ENCODE measurements at regions not wholly inside any gene's neighbourhood (a gene's known extent, or its start where the extent isn't known, plus 50 kb on each side); places are given as distances from the start of the nearest gene placed in this dataset.
"Not testable (repeated sequence)": the region's sequence is repeated elsewhere in the genome, so short reads cannot be mapped to it uniquely, and the experiment has no call there.

GRCh38 chr21:10381687-10382060 is 139.7 kb upstream of the TPTE start:
- H3K27ac ChIP-seq; H3K36me3 ChIP-seq; H3K4me1 ChIP-seq; intact Hi-C loops (cut with DNase I; ENCODE audit: low total_unique reads); H3K4me3 ChIP-seq; H3K27me3 ChIP-seq; DNase-seq (ENCODE audit: low spot score in 2 of 2): not testable (repeated sequence)
- H3K9me3 ChIP-seq, result peaks cover 64 to 65% of the 10 kb centered on the region in 2 donors

GRCh38 chr21:10382135-10382534 is 139.2 kb upstream of the TPTE start:
- H3K27me3 ChIP-seq; H3K27ac ChIP-seq; DNase-seq (ENCODE audit: low spot score in 2 of 2); H3K4me1 ChIP-seq; H3K36me3 ChIP-seq; H3K4me3 ChIP-seq; intact Hi-C loops (cut with DNase I; ENCODE audit: low total_unique reads): not testable (repeated sequence)
- H3K9me3 ChIP-seq, result peaks cover 67 to 68% of the 10 kb centered on the region in 2 donors

- intact Hi-C loops (cut with DNase I; ENCODE audit: low total_unique reads); H3K27ac ChIP-seq; DNase-seq (ENCODE audit: low spot score in 2 of 2); H3K4me3 ChIP-seq; H3K4me1 ChIP-seq; H3K27me3 ChIP-seq; H3K36me3 ChIP-seq: not testable (repeated sequence)
- H3K9me3 ChIP-seq, result peaks cover 68 to 71% of the 10 kb centered on the region in 2 donors
Measured at GRCh38 chr21:10382580-10382979, 138.8 kb upstream of the TPTE start.

DNA sequence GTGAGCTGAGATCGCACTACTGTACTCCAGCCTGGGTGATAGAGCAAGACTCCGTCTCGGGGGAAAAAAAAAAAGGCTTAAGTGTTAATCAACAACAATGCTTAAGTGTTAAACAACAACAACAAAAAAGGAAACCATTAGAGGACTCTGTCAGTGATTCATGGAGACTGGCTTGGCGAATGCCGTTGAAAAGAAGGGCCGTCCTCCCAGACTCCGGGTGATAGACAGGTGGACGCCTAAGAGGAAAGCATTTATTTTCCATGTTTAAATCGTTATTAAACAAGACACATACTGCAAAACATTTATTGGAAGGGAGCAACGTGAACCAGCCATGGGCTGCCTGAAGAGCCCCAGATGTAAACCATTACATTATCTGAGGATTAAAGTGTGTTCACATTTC is 137.8 kb upstream of the TPTE start:
- DNase-seq (ENCODE audit: low spot score in 2 of 2); intact Hi-C loops (cut with DNase I; ENCODE audit: low total_unique reads); H3K27ac ChIP-seq; H3K27me3 ChIP-seq; H3K4me3 ChIP-seq; H3K36me3 ChIP-seq; H3K4me1 ChIP-seq: not testable (repeated sequence)
- peaks cover 72 to 74% of the 10 kb centered on the region in 2 donors for H3K9me3 ChIP-seq

- not testable (repeated sequence) for DNase-seq (ENCODE audit: low spot score in 2 of 2)
Measured at GRCh38 chr21:10384304-10384861, 137.0 kb upstream of the TPTE start.

GRCh38 chr21:10385202-10385601 is 136.2 kb upstream of the TPTE start:
- DNase-seq (ENCODE audit: low spot score in 2 of 2); H3K27me3 ChIP-seq; H3K4me3 ChIP-seq; H3K36me3 ChIP-seq; intact Hi-C loops (cut with DNase I; ENCODE audit: low total_unique reads); H3K4me1 ChIP-seq; H3K27ac ChIP-seq: not testable (repeated sequence)
- H3K9me3 ChIP-seq, result peaks cover 62 to 74% of the 10 kb centered on the region in 2 donors

More at GRCh38 chr21:10384304-10384861, 137.0 kb upstream of the TPTE start:
- H3K36me3 ChIP-seq; H3K4me1 ChIP-seq; H3K4me3 ChIP-seq; intact Hi-C loops (cut with DNase I; ENCODE audit: low total_unique reads); H3K27me3 ChIP-seq; H3K27ac ChIP-seq: not testable (repeated sequence)
- peaks cover 66 to 75% of the 10 kb centered on the region in 2 donors for H3K9me3 ChIP-seq

- H3K4me1 ChIP-seq; H3K27ac ChIP-seq; H3K36me3 ChIP-seq; intact Hi-C loops (cut with DNase I; ENCODE audit: low total_unique reads); H3K4me3 ChIP-seq; H3K27me3 ChIP-seq; DNase-seq (ENCODE audit: low spot score in 2 of 2): not testable (repeated sequence)
- H3K9me3 ChIP-seq, result peaks cover 58 to 70% of the 10 kb centered on the region in 2 donors
Measured at GRCh38 chr21:10385898-10386527, 135.4 kb upstream of the TPTE start.

DNA sequence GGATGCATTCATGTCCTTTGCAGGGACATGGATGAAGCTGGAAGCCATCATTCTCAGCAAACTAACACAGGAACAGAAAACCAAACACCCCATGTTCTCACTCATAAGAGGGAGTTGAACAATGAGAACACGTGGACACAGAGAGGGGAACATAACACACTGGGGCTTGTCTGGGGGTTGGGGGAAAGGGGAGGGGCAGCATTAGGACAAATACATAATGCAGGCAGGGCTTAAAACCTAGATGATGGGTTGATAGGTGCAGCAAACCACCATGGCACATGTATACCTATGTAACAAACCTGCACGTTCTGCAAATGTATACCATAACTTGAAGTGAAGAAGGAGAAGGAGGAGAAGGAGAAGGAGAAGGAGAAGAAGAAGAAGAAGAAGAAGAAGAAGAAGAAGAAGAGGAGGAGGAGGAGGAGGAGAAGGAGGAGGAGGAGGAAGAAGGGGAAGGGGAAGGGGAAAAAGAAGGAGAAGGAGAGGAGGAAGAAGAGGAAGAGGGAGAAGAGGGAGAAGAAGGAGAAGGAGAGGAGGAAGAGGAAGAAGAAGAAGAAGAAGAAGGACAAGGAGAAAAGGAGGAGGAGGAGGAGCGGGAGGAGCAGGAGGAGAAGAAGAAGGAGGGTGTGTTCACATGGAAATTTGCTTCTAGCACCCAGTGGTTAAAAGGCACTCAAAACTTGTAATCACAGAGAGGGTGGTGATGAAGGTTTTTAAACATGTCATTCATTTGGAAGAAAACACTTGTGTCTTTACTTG is 133.5 kb upstream of the TPTE start:
- H3K27ac ChIP-seq; DNase-seq (ENCODE audit: low spot score in 2 of 2); H3K4me3 ChIP-seq; H3K27me3 ChIP-seq; H3K4me1 ChIP-seq; H3K36me3 ChIP-seq; intact Hi-C loops (cut with DNase I; ENCODE audit: low total_unique reads): not testable (repeated sequence)
- peaks cover 54 to 64% of the 10 kb centered on the region in 2 donors for H3K9me3 ChIP-seq

DNA sequence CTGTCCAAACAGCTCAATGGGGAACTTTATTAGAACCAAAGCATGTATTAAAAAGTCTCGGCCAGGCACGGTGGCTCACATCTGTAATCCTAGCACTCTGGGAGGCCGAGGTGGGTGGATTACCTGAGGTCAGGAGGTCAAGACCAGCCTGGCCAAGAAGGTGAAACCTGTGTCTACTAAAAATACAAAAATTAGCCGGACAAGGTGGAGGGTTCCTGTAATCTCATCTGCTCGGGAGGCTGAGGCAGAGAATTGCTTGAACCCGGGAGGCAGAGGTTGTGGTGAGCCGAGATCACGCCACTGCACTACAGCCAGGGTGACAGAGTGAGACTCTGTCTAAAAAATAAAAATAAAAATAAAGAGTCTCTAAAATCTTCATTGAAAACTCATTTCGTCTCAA is 132.8 kb upstream of the TPTE start:
- intact Hi-C loops (cut with DNase I; ENCODE audit: low total_unique reads); H3K4me3 ChIP-seq; H3K4me1 ChIP-seq; H3K36me3 ChIP-seq; H3K27me3 ChIP-seq; DNase-seq (ENCODE audit: low spot score in 2 of 2); H3K27ac ChIP-seq: not testable (repeated sequence)
- peaks cover 59% of the 10 kb centered on the region in 2 donors for H3K9me3 ChIP-seq

DNA sequence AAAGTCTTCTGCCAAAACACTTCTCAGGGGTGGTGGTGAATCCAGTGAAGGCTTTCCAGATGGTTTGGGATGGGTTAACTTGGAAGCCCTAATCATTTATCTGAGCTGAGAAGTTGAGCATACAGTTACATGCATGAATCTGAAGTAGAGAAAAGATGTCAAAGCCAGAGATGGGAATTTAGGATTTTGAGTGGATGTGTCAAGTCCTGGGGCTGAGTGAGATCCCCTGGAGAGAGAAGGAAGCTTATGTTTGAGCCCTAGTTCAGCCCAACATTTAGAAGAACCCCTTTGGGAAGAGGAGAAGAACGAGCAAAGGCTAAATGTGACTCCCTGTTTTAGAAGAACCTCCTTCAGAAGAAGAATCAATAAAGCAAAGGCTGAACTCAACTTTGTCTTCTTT is 129.1 kb upstream of the TPTE start:
- DNase-seq (ENCODE audit: low spot score in 2 of 2); intact Hi-C loops (cut with DNase I; ENCODE audit: low total_unique reads); H3K36me3 ChIP-seq; H3K27me3 ChIP-seq; H3K27ac ChIP-seq; H3K4me3 ChIP-seq; H3K4me1 ChIP-seq: not testable (repeated sequence)
- peaks cover 41 to 43% of the 10 kb centered on the region in 2 donors for H3K9me3 ChIP-seq

DNA sequence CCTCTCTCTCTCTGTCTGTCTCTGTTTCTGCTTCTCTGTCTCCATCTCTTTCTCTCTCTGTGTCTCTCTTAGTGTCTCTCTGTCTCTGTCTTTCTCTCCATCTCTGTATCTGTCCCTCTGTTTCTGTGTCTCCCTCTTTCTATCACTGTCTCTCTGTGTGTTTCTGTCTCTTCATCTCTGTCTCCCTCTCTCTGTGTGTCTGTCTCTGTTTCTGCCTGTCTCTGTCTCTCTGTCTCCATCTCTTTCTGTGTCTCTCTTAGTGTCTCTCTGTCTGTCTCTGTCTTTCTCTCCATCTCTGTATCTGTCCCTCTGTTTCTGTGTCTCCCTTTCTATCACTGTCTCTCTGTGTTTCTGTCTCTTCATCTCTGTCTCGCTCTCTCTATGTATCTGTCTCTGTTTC is 125.4 kb upstream of the TPTE start:
- H3K27me3 ChIP-seq; H3K4me3 ChIP-seq; DNase-seq (ENCODE audit: low spot score in 2 of 2); intact Hi-C loops (cut with DNase I; ENCODE audit: low total_unique reads); H3K36me3 ChIP-seq; H3K27ac ChIP-seq; H3K4me1 ChIP-seq: not testable (repeated sequence)
- peaks cover 18 to 30% of the 10 kb centered on the region in 2 donors for H3K9me3 ChIP-seq

GRCh38 chr21:10397495-10397915 is 123.9 kb upstream of the TPTE start:
- H3K27ac ChIP-seq; DNase-seq (ENCODE audit: low spot score in 2 of 2); H3K4me1 ChIP-seq; intact Hi-C loops (cut with DNase I; ENCODE audit: low total_unique reads); H3K27me3 ChIP-seq; H3K36me3 ChIP-seq; H3K4me3 ChIP-seq: not testable (repeated sequence)
- peaks cover 25 to 38% of the 10 kb centered on the region in 2 donors for H3K9me3 ChIP-seq

DNA sequence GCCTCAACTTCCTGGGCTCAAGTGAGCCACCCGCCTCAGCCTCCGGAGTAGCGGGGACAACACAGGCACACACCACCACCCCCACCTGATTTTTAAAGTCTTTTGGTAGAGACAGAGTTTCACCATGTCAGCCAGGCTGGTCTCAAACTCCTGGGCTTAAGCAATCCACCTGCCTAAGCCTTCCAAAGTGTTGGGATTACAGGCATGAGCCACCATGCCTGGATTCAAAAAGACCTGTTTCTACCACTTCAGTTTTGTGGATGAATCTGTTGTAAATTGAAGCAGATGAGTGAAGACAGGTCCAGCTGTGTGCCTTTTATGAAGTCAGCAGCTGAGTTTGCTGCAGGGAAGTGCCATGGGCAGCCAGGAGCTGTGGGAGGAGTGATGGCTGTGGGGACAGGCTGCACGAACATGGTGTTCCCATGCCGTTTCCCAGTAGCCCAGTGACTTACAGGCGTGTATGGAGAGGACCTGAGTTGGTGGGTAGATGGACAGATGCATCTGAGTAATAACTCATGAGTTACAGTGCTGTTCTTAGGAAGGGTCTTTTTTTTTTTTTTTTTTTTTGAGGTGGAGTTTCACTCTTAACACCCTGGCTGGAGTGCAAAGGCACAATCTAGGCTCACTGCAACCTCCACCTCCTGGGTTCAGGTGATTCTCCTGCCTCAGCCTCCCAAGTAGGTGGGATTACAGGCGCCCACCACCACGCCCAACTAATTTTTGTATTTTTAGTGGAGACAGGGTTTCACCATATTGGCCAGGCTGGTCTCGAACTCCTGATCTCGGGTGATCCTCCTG is 122.5 kb upstream of the TPTE start:
- peaks cover 38 to 41% of the 10 kb centered on the region in 2 donors for H3K9me3 ChIP-seq
- H3K4me1 ChIP-seq; H3K36me3 ChIP-seq; DNase-seq (ENCODE audit: low spot score in 2 of 2); H3K27me3 ChIP-seq; H3K4me3 ChIP-seq; H3K27ac ChIP-seq; intact Hi-C loops (cut with DNase I; ENCODE audit: low total_unique reads): not testable (repeated sequence)
